HG02973 (cell line): ENCODE measurements at regions not wholly inside any gene's neighbourhood (a gene's known extent, or its start where the extent isn't known, plus 50 kb on each side); places are given as distances from the start of the nearest gene placed in this dataset.
"Not testable (repeated sequence)": the region's sequence is repeated elsewhere in the genome, so short reads cannot be mapped to it uniquely, and the experiment has no call there.

ENCODE experiments used
- ATAC-seq: cut with Tn5 transposase; IDR thresholded peaks from one replicate; pipeline ENCODE4 v1.9.1; 2021; ENCODE audit warnings: moderate library complexity; ENCODE audit not compliant: unreplicated experiment

DNA sequence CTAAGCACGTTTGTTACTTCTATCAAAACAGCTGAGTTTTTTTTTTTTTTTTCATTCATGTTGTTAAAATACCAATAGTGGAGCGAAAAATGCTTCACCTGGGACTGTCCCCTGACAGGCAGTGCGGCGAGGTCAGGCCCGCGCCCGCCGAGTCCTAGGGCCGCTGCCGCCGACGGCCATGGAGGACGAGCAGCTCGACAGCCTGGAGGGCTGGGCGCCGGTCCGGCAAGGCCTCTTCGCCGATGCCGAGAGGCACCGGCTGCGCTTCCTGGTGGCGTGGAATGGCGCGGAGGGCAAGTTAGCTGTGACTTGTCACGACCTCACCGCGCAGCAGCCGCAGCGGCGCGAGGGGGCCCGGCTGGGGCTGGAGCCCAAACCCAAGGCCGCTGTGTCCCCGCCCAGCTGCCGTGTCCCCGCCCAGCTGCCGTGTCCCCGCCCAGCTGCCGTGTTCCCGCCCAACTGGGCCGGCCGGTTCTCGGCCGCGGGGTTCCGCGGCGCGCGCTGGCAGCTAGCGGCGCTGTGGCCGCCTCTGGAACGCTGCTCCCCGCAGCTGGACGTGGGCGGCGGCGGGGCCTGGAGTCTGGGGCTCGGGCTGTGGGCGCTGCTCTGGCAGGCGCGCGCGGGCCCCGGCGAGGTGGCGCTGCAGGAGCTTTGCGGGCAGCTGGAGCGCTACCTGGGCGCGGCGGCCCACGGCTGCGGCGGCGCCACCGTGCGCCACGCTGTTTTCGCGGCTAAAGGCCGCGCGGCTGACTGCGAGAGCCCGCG is 56.7 kb upstream of the GOLGA8R start:
- ATAC-seq, result peak; percentile 73

DNA sequence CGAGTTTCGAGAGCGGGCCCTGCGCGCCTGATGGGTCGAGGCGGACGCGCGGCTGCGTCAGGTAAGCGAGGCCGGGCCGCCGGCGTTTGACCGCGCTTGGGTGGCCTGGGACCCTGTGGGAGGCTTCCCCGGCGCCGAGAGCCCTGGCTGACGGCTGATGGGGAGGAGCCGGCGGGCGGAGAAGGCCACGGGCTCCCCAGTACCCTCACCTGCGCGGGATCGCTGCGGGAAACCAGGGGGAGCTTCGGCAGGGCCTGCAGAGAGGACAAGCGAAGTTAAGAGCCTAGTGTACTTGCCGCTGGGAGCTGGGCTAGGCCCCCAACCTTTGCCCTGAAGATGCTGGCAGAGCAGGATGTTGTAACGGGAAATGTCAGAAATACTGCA is 57.3 kb upstream of the GOLGA8R start:
- not testable (repeated sequence) for ATAC-seq

GRCh38 chr15:30471817-30472551 is 57.9 kb upstream of the GOLGA8R start:
- peak; percentile 38 for ATAC-seq

DNA sequence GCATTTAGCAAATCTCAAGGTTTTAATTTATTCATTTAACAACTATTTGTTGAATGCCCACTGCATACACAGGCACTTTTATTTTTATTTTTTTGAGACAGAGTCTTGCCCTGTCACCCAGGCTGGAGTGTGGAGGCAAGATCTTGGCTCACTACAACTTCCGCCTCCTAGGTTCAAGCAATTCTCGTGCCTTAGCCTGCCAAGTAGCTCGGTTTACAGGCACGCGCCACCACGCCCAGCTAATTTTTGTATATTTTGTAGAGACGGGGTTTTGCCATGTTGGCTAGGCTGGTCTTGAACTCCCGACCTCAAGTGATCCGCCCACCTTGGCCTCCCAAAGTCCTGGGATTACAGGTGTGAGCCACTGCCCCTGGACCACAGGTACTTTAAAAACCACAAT is 67.0 kb upstream of the GOLGA8Q start:
- not testable (repeated sequence) for ATAC-seq

- ATAC-seq, result not testable (repeated sequence)
Measured at GRCh38 chr15:30489237-30489636, 62.6 kb upstream of the GOLGA8Q start.

DNA sequence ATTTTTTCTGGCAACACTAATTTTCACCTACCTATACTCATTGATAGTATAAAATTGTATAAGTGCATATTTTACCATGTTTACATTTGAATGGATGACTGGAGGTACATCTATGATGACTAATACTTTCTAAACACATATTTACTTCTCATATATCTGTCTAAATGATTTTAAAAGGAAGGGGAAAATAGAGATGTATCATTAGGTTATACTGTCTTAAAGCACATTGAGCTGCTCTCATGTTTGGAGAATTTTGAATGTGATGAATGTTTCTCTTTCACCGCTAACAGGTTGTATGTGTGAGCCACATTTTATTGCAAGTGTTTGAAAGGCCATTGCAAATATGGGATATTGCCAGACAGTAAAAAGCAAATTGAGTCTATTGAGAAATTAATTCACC is 61.5 kb upstream of the GOLGA8Q start:
- not testable (repeated sequence) for ATAC-seq

GRCh38 chr15:30493947-30494346 is 57.9 kb upstream of the GOLGA8Q start:
- not testable (repeated sequence) for ATAC-seq

DNA sequence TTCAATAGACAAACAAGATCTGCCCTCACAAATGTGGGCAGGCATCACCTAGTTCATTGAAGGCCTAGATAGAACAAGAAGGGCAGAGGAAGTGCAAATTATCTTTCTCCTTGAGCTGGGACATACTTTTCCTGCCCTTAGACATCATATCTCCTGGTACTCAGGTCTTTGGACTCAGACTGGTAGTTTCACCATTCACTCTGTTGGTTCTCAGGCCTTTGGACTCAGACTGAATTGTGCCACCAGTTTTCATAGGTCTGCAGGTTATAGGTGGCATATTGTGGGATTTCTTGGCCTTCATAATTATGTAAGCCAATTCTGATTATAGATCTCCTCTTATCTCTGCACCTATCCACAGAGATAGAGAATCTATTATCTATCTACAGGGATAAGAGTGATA is 54.6 kb upstream of the GOLGA8Q start:
- not testable (repeated sequence) for ATAC-seq

- not testable (repeated sequence) for ATAC-seq
Measured at GRCh38 chr15:30499233-30499632, 52.6 kb upstream of the GOLGA8Q start.

- ATAC-seq, result not testable (repeated sequence)
Measured at GRCh38 chr15:30500511-30500910, 51.3 kb upstream of the GOLGA8Q start.
